Lower leg skin (tissue), 4 donors: ENCODE measurements at regions not wholly inside any gene's neighbourhood (a gene's known extent, or its start where the extent isn't known, plus 50 kb on each side); places are given as distances from the start of the nearest gene placed in this dataset.
"Not testable (repeated sequence)": the region's sequence is repeated elsewhere in the genome, so short reads cannot be mapped to it uniquely, and the experiment has no call there.

Experiments
- DNase-seq, 2 donors: peaks; one replicate each; pipeline ENCODE4 v3.0.0-alpha.2; 2019; ENCODE audit warnings: low spot score in 2 of 2
- H3K4me3 ChIP-seq: fragments of 200-600 bp; sonication (generic); 2 replicates; pipeline ENCODE4 v1.5.1; 2017; ENCODE audit warnings: mild to moderate bottlenecking, low read depth; ENCODE audit not compliant: poor library complexity, severe bottlenecking
- POLR2A ChIP-seq, 2 donors: fragments of 450-650 bp; IDR thresholded peaks; one replicate each; pipeline ENCODE4 v1.6.1; 2016 to 2017; ENCODE audit warnings: antibody characterized with exemption in 2 of 2, mild to moderate bottlenecking in 1 of 2, moderate library complexity in 1 of 2
- WGBS, 2 donors: methylation state at CpG; one replicate each; pipeline ENCODE4 v1.1.5; 2018; 5-methylcytosine and 5-hydroxymethylcytosine counted together
- intact Hi-C: fragments of 100-400 bp; cut with DNase I; formaldehyde crosslinking; loops from one replicate; pipeline ENCODE4 v1.15.0; 2023; ENCODE audit warnings: low total_unique reads
- TF ChIP-seq, protein P1 (sequence below), 3 donors: fragments of 450-650 bp; IDR thresholded peaks; one replicate each; pipeline ENCODE4 v1.5.1; 2016; ENCODE audit warnings: antibody characterized with exemption in 3 of 3, mild to moderate bottlenecking in 3 of 3, moderate library complexity in 2 of 3

DNA sequence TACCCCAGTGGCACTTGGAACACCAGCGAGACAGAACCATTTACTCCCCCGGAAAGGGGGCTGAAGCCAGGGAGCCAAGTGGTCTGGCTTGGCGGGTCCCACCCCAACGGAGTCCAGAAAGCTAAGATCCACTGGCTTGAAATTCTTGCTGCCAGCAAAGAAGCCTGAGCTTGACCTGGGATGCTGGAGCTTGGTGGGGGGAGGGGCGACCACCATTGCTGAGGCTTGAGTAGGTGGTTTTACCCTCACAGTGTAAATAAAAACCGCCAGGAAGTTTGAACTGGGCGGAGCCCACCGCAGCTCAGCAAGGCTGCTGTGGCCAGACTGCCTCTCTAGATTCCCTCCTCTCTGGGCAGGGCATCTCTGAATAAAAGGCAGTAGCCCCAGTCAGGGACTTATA is 62.8 kb downstream of the RPS24 start:
- 51 to 70% methylated on average over 8 of the region's 8 CpGs for WGBS, 2 donors
- DNase-seq, H3K4me3 ChIP-seq, intact Hi-C loops: not testable (repeated sequence)

DNA sequence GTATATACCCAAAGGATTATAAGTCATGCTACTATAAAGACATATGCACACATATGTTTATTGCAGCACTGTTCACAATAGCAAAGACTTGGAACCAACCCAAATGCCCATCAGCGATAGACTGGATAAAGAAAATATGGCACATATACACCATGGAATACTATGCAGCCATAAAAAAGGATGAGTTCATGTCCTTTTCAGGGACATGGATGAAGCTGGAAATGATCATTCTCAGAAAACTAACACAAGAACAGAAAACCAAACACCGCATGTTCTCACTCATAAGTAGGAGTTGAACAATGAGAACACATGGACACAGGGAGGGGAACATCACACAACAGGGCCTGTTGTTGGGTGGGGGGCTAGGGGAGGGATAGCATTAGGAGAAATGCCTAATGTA is 68.9 kb downstream of the RPS24 start:
- intact Hi-C loops, H3K4me3 ChIP-seq, DNase-seq: not testable (repeated sequence)
- 98 to 100% methylated on average over 2 of the region's 2 CpGs for WGBS, 2 donors

DNA sequence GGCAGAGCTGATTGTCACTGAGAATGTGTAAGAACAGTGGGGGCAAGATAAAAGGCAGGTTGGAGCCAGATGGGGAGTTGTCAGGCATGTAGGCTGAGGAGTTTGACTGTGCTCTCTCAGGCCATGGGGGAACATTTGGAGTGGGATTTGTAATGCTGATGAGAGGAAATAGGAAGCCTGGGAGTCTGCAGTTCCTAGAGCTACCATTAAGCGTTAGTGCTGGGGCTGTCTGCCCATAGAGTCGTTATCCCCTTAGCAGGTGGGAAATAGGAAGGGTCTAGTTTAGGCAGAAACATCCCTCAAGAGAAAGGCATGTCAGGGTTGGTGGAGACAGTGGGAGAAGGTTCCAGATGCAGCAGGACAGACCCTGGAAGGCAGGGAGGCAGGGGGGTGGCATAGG is 75.5 kb downstream of the RPS24 start:
- WGBS, 2 donors: 26 to 29% methylated on average over 2 of the region's 2 CpGs
- DNase-seq: no peak
- no peak for TF ChIP-seq POLR2A (IDR thresholded peaks at IDR 0.05)
- TF ChIP-seq, protein P1, sequence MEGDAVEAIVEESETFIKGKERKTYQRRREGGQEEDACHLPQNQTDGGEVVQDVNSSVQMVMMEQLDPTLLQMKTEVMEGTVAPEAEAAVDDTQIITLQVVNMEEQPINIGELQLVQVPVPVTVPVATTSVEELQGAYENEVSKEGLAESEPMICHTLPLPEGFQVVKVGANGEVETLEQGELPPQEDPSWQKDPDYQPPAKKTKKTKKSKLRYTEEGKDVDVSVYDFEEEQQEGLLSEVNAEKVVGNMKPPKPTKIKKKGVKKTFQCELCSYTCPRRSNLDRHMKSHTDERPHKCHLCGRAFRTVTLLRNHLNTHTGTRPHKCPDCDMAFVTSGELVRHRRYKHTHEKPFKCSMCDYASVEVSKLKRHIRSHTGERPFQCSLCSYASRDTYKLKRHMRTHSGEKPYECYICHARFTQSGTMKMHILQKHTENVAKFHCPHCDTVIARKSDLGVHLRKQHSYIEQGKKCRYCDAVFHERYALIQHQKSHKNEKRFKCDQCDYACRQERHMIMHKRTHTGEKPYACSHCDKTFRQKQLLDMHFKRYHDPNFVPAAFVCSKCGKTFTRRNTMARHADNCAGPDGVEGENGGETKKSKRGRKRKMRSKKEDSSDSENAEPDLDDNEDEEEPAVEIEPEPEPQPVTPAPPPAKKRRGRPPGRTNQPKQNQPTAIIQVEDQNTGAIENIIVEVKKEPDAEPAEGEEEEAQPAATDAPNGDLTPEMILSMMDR (IDR thresholded peaks at IDR 0.05): no peak
- intact Hi-C loops: no loop called here
- no peak overlapping the region for H3K4me3 ChIP-seq

DNA sequence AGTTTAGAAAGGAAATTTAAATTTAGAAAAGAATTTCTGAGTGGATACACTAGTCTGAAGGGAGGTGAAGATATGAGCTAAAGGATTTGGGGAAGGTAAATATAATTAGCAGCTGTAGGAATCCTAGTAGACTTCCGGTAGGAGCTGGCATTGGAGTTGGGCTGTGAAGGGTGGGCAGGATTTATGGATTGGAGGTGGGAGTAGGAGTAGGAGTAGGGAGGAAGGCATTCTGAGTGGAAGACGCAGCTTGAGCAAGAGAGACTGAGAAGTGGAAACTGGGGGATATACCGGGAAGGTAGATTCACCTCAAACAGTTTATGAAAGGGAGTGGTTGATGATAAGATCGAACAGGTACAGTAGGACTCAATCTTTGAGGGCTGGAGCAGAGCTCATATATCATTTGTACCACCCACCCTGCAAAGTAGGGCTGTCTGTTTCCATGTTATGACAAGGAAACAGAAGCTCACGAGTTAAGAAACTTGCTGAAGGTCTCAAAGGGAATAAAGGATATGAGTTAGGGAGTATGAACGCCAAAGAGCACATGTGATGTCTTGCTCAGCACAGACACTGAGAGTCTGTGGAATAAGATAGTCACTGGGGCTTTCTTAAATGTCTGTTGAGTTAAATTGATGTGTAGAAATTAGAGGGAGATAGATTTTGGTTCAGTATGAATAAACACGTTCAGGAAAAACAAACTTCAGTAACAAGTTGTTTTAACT is 81.6 kb downstream of the RPS24 start:
- intact Hi-C loops: no loop called here
- 38 to 39% methylated on average over 7 of the region's 7 CpGs for WGBS, 2 donors
- no peak overlapping the region for H3K4me3 ChIP-seq
- DNase-seq: no peak
- no peak for TF ChIP-seq POLR2A (IDR thresholded peaks at IDR 0.05)
- TF ChIP-seq, protein P1 (IDR thresholded peaks at IDR 0.05): no peak

DNA sequence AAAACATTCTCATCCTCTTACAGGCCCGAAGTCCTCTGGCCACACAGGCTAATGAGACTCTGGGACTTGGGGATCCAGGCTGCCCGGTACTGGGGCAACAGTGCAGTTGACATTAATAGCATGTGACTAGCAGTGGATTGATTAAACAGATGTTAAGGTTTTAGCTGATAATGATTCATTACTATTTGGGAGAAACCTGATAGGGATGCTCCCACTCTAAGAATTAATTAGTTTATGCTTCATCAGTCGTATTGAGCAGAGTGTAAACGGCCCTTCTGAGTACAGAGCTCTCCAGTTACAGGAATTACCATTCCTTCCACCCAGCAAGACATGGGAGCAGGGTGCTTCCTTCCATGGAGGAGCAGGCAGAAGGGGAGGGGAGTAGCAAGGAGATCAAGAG is 82.7 kb downstream of the RPS24 start:
- TF ChIP-seq, protein P1 (IDR thresholded peaks at IDR 0.05): no peak
- TF ChIP-seq POLR2A (IDR thresholded peaks at IDR 0.05): no peak
- 83 to 85% methylated on average over 4 of the region's 4 CpGs for WGBS, 2 donors

DNA sequence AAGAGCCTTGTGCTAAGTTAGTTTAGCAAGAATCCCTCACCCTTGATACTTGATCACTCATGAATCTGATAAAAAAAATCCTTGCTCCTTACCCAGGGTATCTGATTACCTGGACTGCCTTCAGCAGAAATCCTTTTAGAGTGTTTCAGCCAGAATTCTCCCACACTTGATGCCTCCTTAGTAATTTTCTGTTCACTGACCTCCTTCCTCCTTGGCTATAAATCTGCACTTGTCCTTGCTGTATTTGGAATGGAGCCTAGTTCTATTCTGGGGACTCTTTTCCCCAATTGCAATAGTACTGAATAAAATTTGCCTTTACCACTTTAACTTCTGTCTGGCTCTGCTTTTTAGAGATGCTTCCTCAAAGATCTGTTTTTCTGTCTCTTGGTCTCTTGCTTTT is 84.9 kb downstream of the RPS24 start:
- TF ChIP-seq POLR2A (IDR thresholded peaks at IDR 0.05): no peak
- TF ChIP-seq, protein P1 (IDR thresholded peaks at IDR 0.05): no peak

More for the DNA sequence above, 82.7 kb downstream of the RPS24 start:
- no peak overlapping the region for H3K4me3 ChIP-seq
- intact Hi-C loops: no loop called here
- no peak for DNase-seq

DNA sequence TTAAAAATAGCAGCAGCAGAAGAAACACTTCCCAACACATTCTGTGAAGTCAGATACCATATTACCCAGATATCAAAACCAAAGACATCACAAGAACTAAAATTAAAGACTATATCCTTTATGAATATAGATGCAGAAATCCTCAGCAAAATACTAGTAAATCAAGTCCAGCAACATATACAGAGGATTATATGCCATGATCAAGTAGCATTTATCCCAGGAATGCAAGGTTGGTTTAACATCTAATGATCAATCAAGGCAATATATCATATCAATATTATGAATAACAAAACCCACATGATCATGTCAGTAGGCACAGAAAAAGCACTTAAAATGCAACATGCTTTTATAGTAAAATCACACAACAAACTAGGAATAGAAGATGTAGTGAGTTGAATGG is 88.1 kb downstream of the RPS24 start:
- intact Hi-C loops: no loop called here
- H3K4me3 ChIP-seq: no peak overlapping the region
- TF ChIP-seq POLR2A (IDR thresholded peaks at IDR 0.05): no peak
- TF ChIP-seq, protein P1 (IDR thresholded peaks at IDR 0.05): no peak
- DNase-seq: no peak

More for the DNA sequence above, 84.9 kb downstream of the RPS24 start:
- no peak overlapping the region for H3K4me3 ChIP-seq
- no peak for DNase-seq
- intact Hi-C loops: no loop called here
